SU-DHL-6 (cell line): ENCODE measurements at regions not wholly inside any gene's neighbourhood (a gene's known extent, or its start where the extent isn't known, plus 50 kb on each side); places are given as distances from the start of the nearest gene placed in this dataset.

Experiments
- CTCF ChIP-seq: fragments of 200-600 bp; sonication (generic); IDR thresholded peaks from one replicate; pipeline ENCODE4 v1.5.1; 2017; ENCODE audit warnings: antibody characterized with exemption, mild to moderate bottlenecking, low read length, moderate library complexity; ENCODE audit not compliant: insufficient read depth, poor library complexity, severe bottlenecking
- EZH2phosphoT487 ChIP-seq: fragments of 200-600 bp; sonication (generic), shearing (Covaris generic); conservative IDR thresholded peaks from 2 replicates; pipeline ENCODE4 v1.6.1; 2018; ENCODE audit warnings: mild to moderate bottlenecking, antibody characterized with exemption, low read length, moderate library complexity, mixed read lengths

GRCh38 chr5:20098694-20099093, 110.7 kb upstream of the CDH18 start:
- TF ChIP-seq CTCF: no peak
- TF ChIP-seq EZH2phosphoT487: no peak
